GM19351 (cell line): ENCODE measurements at regions not wholly inside any gene's neighbourhood (a gene's known extent, or its start where the extent isn't known, plus 50 kb on each side); places are given as distances from the start of the nearest gene placed in this dataset.

Source experiments
- ATAC-seq: cut with Tn5 transposase; IDR thresholded peaks from one replicate; pipeline ENCODE4 v1.9.1; 2021; ENCODE audit warnings: mild to moderate bottlenecking, moderate library complexity; ENCODE audit not compliant: unreplicated experiment

DNA sequence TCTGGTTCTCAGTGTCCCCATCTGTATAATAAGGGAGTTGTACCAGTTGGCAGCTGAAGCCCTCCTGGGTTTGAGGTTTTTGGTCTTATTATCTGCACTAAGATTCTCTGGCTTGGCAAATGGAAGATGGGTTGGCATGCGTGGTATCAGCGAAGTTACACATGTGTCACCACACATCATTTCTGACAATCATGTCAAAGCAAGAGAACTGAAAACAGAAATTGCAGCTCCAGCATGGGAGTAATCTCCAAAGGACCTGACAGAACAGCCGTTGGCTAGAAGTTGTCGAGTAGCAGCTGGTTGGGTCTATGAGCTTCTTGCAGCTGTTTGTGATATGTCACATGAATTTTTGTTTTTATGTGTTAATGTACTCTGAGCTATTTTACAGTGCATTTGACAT lies 317.4 kb downstream of the SLC4A3 start:
- no peak for ATAC-seq

DNA sequence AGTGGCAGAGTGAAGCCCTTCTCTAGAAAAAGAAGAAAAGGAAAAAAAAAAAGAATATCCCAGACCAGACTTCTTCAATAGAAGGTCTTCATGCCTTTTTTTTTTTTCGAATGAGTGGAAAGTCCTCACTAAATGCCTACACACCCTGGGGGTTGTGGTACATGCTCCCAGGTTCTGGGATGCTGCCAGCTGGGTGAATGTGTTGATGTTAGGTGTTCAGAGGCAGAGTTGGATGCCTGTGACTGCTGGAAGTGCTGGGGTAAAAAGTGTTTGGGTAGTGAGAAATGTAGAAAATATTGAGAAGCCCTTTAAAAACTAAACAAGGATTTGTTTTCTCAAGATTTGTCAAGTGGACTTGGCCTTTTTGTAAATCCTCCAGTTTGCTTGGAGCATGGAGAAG lies 318.6 kb downstream of the SLC4A3 start:
- no peak for ATAC-seq

DNA sequence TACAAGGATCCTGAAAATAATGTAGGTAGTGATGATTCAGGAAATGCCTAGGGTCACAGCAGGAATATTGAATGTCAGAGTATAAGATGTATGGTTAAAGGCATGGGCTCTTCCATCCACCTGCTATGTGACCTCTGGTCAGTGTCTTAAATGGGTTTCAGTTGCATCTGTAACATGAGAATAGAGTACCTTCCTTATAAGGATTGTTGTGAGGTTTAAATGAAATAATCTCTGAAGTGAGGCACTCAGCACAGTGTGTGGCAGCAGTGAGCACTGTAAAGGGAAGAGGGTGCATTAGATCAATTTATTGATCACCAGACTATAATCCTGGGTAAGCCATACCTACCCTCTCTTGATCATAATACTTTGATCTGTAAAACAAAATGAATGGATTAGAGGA lies 319.1 kb downstream of the SLC4A3 start:
- no peak for ATAC-seq

DNA sequence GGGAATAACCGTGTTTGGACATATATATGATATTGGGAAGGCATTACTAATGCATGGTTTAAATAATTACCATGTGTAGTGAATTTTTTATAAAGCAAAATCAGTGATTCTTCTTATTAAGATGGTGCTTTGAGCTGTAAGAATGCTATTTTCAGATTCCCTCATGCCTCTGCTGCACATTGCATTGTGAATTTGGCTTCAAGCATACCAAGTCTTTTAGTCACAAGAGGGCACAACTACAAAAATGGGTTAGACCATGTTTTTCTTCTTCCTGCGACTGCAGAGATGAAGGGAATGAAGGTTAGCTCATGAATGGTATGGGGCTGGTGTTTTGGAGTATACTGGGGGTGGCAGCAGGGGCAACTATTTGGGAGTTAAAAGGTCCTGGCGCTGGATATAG lies 320.1 kb downstream of the SLC4A3 start:
- no peak for ATAC-seq

DNA sequence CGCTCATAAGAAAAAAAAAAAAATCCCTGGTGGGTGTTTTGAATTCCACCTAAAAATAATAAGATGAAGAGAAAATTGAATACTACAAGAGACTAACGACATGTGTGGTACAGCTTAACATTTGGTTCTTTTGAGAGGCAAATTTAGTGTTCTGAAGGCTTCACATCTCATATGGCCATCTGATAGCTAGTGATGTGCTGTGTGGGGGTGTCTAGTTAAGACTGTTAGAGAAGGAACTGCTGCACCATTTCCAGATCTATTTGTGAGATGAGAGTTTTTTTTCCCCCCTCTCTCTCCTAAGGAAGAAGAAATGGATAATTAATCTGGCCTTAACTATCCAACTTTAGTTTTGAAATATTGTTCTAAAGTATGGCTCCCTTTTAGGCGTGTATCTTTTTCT lies 321.6 kb downstream of the SLC4A3 start:
- no peak for ATAC-seq

DNA sequence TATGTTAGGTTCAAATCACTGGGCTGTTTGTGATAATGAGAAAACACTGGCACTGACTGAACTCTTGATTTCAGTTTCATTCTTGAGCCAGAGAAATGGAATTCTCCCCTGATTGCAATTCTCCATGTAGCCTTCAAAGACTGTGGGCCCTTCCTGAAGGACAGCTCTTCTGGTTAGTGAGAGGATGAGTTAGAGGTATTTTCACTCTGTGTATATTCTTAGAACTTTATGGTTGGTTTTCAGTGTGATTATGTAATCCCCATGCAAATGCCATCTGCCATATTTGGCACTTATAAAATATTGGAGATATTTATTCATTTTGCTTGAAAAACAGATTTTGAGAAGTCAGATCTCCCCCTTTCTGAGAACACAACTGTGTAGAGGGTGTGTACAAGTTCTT lies 323.7 kb downstream of the SLC4A3 start:
- ATAC-seq, result no peak

DNA sequence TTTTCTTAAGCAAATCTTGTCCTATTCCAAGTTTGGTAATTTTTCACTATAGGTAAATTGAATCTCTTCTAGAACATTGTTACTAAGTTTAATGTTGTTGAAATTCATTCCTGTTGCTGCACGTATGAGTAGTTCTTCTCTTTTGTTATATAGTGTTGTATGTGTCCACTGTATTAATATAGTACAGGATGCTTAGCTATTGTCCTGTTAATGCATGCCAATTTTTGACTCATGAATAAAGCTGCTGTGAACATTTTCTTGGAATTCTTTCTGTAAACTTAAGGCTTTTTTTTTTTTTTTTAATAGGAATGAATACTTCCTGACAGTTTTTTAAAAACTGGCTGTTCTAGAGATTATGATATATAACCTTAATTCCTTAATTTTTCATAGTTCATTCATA lies 326.9 kb downstream of the SLC4A3 start:
- ATAC-seq, result no peak

DNA sequence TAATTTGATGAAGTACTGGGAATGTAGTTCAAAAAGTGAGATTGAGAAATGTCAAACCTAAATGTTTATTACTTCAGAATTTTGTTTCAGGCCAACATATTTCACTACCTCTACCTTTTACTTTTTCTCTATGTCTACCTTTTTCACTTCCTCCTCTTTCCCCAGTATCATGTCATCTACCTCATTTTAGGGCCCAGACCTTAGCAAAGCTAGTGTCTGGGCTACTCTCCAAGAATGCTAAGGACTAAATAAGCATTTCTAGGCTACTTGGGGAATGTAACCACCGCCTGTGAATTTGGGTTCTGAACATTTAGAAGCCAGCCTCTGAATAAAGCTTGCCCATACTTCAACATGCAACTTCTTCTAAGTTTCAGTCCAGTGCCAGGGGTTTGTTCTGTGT lies 330.4 kb downstream of the SLC4A3 start:
- peak; percentile 51 for ATAC-seq

DNA sequence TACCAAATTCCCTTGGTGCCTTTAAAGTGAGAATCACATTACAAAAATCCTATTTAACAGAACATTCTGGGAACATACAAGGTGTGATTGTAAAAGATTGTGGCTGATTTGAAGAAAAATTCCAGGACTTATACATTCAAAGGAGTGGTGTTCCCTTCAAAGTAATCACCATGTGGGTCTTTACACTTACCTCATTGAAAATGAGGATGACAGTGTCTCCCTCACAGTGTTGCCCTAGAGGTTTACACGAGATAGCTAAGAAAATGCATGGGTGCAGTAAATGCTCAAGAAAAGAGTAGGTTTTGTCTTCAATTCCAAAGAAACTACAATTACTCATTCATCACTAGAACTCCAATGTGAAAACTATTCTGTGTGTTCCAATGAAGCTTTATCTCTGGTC lies 331.5 kb downstream of the SLC4A3 start:
- no peak for ATAC-seq

DNA sequence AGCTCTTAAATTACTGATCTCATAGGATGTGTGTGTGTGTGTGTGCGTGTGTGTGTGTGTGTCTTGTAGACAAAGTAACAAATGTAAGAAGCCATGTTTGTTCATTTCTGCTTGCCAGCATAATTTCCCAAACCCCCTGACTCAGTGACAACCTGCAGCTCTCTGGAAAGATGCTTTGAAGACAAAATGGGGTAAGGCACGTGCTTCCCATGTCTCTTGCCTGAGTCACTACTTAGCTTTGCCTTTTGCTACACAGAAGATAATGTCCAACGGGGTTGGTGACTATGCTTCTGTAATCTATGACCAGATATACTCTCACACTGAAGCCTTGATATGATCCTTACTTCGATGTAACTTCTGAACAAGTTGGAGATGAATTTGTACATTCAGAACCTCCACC lies 332.0 kb downstream of the SLC4A3 start:
- no peak for ATAC-seq

DNA sequence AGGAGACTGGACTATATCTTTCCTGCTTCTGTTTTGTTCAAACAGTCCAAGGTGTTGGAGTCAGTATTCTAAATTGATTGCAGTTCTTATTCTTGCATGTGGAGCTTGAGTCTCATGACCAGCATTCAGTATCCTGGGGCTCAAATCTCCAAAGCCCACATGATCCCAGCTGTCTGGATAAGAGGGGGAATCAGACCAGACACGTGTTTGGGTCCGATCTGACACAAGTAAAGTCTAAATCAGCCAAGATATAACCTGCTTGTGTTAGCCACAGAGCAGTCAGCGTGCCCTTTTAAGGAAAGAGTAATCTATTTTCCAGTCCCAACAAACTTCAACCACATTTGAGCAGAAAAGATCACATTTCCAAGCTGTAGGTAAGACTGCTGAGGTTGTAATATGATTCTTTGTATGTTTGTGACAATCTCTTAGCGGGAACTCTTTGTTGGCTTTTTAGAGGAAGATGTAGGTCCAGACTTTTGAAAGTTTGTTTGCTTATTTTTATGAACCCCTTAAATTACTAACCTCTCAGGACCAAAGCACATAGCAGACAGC lies 334.6 kb downstream of the SLC4A3 start:
- no peak for ATAC-seq

DNA sequence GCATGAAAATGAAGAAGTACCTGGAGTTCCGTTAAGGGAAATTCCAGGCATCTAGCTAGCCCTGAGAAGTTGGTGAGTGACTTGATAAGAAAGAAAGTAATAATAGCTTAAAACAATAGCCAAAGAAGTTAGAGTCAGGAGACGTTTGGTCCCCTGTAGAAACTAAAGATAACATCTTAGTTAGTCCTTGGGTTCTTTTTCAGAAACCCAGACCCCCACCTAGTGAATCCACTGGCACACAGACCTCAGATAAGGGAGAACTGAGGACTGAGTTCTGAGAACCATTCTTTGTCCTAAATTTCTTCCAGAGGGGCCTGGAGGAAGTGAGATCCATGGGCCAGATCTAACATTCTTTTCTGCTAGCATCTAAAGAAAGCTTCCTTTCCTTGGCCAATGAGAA lies 335.4 kb downstream of the SLC4A3 start:
- no peak for ATAC-seq

DNA sequence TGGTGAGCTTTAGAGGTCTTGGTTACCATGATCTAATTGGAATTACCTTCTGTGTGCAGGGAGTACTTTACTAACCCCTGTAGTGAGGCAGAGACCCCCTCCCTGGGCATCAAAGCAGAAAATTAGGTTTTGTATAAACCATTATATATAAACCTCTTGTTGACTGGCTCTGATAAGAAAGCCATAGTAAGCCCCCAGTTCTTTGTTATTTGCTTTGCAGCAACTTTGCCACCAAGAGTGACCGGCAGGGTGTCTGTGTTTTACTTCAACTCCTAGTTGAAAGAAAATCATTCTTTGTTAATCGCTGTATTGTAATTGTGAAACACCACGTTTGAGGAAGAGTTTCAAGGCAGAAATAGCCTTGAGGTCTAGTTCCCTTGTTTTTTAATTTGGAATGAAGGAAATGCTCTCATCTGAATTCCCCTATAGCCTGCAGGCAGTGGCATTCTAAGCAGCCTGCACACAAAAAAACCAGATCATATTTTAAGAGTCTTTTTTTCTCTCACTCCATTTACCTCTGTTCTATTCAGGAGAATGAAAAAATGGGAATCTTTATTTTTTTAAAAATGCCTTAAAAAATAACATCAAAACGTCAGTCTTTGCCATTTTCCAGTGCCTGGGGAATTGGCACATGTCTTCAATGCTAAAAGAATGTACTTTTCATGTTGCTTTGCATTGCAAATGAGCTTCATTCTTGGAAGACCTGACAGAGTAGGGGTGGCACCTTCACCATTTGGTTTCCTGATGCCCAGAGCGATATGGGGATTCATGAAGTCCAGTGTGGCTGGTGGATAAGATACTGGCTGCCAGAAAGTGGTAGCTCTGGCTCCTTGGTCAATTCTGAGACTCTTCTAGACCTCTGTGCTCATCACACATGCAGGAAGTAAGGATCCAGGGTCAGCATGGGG lies 338.1 kb downstream of the SLC4A3 start:
- no peak for ATAC-seq

DNA sequence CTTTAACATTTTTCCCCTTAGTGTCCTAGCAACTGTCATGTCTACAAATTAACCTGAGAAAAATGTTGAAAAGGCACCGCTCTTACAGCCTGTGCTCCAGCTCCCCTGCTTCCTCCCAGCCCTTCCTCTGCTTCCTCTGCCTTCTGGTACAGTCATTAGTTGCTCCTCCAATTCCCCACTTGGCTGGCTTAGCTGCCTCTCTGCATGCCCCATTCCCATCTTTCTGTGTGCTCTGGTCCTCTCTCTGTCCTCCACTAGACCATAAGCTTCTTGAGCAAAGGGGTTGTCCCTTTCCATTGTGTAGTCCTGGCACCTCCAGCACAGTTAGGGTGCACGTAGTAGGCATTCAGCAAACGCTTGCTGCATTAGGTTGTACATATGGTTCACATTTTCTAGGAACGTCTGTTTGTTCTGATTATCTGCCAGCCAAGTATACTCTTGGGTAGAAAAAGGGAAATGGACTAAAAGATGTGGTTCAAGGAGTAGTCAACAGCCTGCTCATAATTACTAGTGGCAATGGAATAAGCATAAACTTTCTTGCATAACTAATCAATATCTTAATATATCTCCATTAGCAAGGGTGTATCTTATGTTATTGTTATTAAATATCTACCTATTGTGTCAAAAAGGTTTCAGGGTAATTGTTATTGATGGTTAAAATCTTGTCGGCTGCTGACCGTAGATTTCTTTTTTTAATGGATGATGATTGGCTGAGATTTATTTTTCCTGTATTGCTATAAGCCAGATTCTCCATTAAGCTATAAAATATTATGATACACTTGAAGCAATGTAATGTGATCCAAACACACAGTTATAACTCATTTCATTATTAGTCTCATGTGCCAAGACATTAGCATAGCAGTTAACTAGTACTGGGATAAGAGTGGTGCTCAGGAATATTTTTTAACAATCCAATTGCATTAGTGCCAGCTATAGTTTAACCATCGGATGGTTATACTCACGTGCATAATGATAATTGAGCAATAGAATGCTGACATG lies 340.1 kb downstream of the SLC4A3 start:
- no peak for ATAC-seq

DNA sequence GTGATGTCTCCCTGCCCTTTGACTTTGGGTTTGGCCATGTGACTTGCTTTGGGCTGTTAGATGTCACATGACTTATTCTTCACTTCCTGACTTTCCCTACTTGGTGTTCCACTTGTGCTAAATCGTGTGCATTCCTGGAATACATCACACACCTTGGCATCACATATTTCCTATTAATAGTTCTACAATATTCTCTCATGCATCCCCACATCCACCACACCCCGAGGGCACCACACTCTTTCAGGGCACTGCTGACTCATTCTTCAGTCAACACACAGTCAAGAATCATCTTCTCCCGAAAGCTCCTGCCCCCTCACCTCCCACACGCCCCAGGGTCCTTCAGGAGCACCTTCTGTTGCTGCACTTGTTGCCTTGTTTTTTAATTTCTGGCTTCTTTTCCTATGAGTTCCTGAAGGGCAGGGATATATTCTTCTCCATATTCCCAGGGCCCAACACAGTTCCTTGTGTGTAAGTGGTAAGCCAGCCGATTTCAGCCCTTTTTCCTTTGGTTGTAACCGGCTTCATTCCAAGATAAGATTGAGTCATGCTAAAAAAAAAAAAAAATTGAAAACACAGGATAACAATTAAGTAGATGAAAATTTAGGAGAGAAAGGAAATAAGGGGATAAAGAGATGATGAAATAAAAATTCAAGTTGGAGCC lies 341.4 kb downstream of the SLC4A3 start:
- ATAC-seq, result no peak

DNA sequence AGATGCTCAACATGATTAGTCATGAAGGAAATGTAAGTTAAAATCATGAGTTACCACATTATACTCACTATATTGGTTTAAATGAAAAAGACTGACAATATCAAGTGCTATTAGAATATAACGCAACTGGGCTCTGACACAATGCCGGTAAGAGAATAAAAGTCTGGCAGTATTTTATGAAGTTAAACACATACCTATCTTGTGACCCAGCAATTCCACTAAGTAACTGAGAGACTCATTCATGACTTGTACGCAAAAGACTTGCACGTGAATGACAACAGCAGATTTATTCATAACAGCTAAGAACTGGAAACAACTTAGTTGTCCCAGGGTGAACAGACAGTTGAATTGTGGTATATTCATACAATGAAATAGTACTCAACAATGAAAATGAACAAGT lies 342.1 kb downstream of the SLC4A3 start:
- ATAC-seq, result no peak

DNA sequence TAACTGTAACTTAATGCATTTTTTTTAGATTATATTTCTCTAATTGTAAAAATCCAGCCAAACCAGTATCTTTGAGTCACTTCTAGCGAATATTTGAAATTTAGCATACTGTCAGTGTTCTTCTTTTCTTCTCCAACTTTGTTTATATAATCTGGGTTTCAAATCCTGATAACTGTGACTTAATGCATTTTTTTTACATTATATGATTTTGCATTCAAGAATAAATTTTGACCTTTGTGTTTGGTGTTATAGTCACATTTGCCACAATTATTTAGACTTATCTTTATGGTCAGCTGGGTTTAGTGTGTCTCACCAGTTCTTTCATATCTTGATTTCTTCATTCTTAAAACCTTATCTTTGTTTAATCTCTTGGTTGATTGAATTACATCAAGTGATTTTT lies 345.7 kb downstream of the SLC4A3 start:
- no peak for ATAC-seq

DNA sequence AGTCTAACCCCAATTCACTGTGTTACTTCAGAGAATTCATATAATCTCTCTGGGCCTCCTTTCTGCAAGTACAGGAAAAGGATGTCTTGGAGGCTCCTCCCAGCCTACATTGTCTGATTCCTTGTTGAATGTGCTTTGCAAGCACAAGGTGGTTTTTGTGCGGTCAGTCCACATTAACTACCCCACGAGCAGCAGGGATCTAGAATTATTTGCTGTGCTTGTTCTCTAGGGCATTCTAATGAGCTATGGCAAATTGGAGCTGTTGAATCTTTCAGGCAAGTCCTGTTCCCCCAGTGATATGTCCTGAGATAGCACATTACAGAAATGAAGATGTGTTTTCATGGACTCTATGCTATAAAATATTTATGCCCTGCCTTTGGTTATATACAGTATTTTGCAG lies 349.4 kb downstream of the SLC4A3 start:
- no peak for ATAC-seq

DNA sequence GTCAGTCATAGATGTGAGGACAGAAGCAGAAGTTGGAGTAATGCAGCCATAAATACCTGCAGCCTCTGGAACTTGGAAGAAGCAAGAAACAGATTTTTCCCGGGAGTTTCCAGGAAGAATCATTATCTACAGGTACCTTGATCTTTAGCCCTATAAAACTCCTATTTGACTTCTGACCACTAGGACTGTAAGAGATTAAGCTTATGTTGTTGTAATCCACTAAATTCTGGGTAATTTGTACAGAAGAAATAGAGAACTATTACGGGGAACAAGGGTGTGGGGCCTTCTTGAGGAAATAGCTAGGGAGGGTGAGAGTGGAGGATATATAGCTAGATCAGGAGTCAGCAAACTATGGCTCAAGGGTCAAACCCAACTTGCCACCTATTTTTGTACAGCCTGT lies 353.2 kb downstream of the SLC4A3 start:
- no peak for ATAC-seq

DNA sequence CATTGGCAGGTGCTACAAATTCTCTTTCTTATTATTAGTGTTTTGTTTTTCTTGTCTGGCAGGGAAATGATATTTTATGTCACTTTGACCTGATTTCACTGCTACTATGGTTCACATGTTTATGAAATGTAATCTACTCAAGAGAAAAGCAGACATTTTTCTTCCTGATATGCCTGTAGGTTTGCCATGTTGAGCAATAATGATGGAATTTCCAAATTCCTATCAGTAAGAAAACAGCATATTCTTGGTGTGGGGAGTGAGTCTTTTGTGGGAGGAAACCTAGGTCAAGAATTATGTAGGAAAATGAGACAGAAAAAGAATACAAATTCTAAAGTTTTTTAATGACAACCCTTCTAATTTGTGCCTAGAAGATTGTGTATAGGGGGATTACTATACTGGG lies 356.4 kb downstream of the SLC4A3 start:
- no peak for ATAC-seq

DNA sequence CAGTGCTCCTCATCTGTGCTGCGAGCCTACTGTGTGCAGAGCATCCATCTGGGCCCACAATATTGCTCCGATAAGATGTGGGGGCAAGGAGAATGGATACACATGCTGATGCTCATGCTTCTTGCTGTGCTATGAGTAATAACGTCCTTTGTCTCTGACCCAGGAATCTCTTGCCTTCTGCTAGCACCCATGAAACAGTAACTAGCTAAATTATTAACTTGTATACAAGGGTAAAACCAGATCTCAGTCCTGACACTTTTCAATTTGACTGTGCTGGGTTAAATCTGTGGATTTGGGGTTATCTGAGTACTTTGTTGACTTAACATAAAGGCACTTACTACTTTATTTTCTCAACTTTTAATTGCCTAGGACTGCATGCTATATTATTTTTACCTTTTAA lies 357.6 kb downstream of the SLC4A3 start:
- ATAC-seq, result no peak
